ENCODE measurements at regions not wholly inside any gene's neighbourhood (a gene's known extent, or its start where the extent isn't known, plus 50 kb on each side); places are given as distances from the start of the nearest gene placed in this dataset.

DNA sequence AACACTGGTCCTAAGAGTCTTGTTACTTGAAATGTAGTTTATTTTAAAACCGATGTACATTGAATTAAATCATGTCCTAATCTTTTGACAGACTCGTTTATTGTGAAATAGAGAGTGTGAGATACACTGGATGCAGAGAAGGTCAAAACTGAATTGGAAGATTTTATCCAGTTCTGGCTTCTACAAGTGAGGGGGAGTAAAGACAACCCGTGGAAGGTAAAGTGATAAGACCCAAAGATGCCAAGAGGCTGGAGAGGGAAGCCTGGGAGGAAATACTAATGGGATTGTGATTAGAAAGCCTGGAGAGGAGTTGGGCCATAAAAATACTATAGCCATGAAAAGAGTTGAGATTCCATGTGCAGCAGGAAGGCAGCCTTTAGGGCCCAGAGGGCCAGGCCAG, 424.5 kb upstream of the NR3C2 start:
- POLR2A ChIA-PET (ENCODE audit: partially characterized antibody), result no interaction called here
- no peak overlapping the region for H3K23ac ChIP-seq (ENCODE audit: insufficient read length)
- no peaks in the 10 kb centered on the region for H3K36me3 ChIP-seq (ENCODE audit: control insufficient read depth in 2 of 4, insufficient read depth in 4 of 4, low read length in 3 of 4)
- no peak overlapping the region for H2BK5ac ChIP-seq (ENCODE audit: low read depth, low read length)
- TF ChIP-seq NRF1 (IDR thresholded peaks at IDR 0.05; ENCODE audit: low read depth, low read length), result no peak
- TF ChIP-seq GABPA (IDR thresholded peaks at IDR 0.05; ENCODE audit: borderline replicate concordance, insufficient read depth, low read length), result no peak
- no peak for TF ChIP-seq SP4 (IDR thresholded peaks at IDR 0.05; ENCODE audit: low read length)
- TF ChIP-seq, protein P1, sequence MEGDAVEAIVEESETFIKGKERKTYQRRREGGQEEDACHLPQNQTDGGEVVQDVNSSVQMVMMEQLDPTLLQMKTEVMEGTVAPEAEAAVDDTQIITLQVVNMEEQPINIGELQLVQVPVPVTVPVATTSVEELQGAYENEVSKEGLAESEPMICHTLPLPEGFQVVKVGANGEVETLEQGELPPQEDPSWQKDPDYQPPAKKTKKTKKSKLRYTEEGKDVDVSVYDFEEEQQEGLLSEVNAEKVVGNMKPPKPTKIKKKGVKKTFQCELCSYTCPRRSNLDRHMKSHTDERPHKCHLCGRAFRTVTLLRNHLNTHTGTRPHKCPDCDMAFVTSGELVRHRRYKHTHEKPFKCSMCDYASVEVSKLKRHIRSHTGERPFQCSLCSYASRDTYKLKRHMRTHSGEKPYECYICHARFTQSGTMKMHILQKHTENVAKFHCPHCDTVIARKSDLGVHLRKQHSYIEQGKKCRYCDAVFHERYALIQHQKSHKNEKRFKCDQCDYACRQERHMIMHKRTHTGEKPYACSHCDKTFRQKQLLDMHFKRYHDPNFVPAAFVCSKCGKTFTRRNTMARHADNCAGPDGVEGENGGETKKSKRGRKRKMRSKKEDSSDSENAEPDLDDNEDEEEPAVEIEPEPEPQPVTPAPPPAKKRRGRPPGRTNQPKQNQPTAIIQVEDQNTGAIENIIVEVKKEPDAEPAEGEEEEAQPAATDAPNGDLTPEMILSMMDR (IDR thresholded peaks at IDR 0.05; ENCODE audit: control extremely low read depth in 1 of 3, insufficient read depth in 1 of 3, low read depth in 1 of 3, low read length in 3 of 3), result no peak
- no peak for TF ChIP-seq EZH2 (IDR thresholded peaks at IDR 0.05; ENCODE audit: low read depth, low read length, severe bottlenecking)
- TF ChIP-seq MAFK (IDR thresholded peaks at IDR 0.05; ENCODE audit: low read depth, low read length), result no peak
- TF ChIP-seq E2F6 (IDR thresholded peaks at IDR 0.05), result no peak
- TF ChIP-seq TAF1 (IDR thresholded peaks at IDR 0.05; ENCODE audit: low read depth, low read length), result no peak
- no peak overlapping the region for H2BK20ac ChIP-seq (ENCODE audit: low read length)
- no peaks in the 10 kb centered on the region for H3K79me1 ChIP-seq (ENCODE audit: low read depth, low read length)
- H3K27ac ChIP-seq (ENCODE audit: low read depth, low read length), result no peak overlapping the region
- H3K27me3 ChIP-seq (replicated peaks in 1 of 4; ENCODE audit: control insufficient read depth in 3 of 4, extremely low read depth in 1 of 4, insufficient read depth in 3 of 4, low read length in 3 of 4), result peaks cover 0 to 2% (median 0%) of the 10 kb centered on the region in 4 experiments; a peak in 1 of 7 replicates
- no peak overlapping the region for H3K18ac ChIP-seq (ENCODE audit: extremely low read depth, low read length)
- H3K9me3 ChIP-seq (ENCODE audit: insufficient read depth in 2 of 2, low read depth in 1 of 2, low read length in 1 of 2), result no peaks in the 10 kb centered on the region
- no peaks in the 10 kb centered on the region for H3K4me1 ChIP-seq (replicated peaks in 1 of 4; ENCODE audit: control insufficient read depth in 3 of 4, insufficient read depth in 4 of 4, low read length in 3 of 4)
- no peak overlapping the region for H4K8ac ChIP-seq (ENCODE audit: extremely low read depth, insufficient read depth, low read length)
- no peak overlapping the region for H3K4me2 ChIP-seq (ENCODE audit: insufficient read depth in 1 of 2, low read depth in 2 of 2, low read length in 2 of 2)
- H2BK120ac ChIP-seq (replicated peaks; ENCODE audit: low read depth, low read length), result no peak overlapping the region
- no peak for FAIRE-seq
- H4K91ac ChIP-seq (replicated peaks; ENCODE audit: insufficient read length, low read length), result no peak overlapping the region
- no peak overlapping the region for H3K56ac ChIP-seq (replicated peaks; ENCODE audit: insufficient read length, low read depth, low read length)
- DNase-seq (ENCODE audit: low read depth in 1 of 2, low spot score in 2 of 2), result no peak
- no peak overlapping the region for H3K4me3 ChIP-seq (ENCODE audit: extremely low read depth in 1 of 4, insufficient read depth in 2 of 4, low read depth in 3 of 4, low read length in 4 of 4)
- no peak overlapping the region for H3K14ac ChIP-seq (ENCODE audit: insufficient read length)
- CTCF ChIA-PET (ENCODE audit: partially characterized antibody), result no interaction called here
- WGBS, 2 experiments (ENCODE audit: extremely low coverage in 1 of 2, insufficient coverage in 1 of 2, insufficient read length in 1 of 2, insufficient replicate concordance in 2 of 2, low coverage in 1 of 2, low lambda C conversion rate in 2 of 2, missing lambda C conversion rate in 1 of 2), result 82% methylated on average over 3 of the region's 3 CpGs; no CpG with 5 or more reads in 1 of the 2 experiments
- H4K20me1 ChIP-seq (replicated peaks in 1 of 2; ENCODE audit: control insufficient read depth in 1 of 2, insufficient read depth in 2 of 2, low read length in 2 of 2), result no peaks in the 10 kb centered on the region
- H3K9ac ChIP-seq (replicated peaks in 1 of 4; ENCODE audit: extremely low read depth in 1 of 4, low read depth in 3 of 4, low read length in 3 of 4), result no peak overlapping the region
- H3K23me2 ChIP-seq (ENCODE audit: low read depth, low read length), result no peaks in the 10 kb centered on the region
- no peak overlapping the region for H2AFZ ChIP-seq (ENCODE audit: low read length)
- H3K79me2 ChIP-seq (ENCODE audit: control insufficient read depth in 1 of 2, insufficient read depth in 2 of 2, low read length in 2 of 2), result no peaks in the 10 kb centered on the region
- no peak overlapping the region for H4K5ac ChIP-seq (ENCODE audit: insufficient read length, low read depth, low read length)
- no peak overlapping the region for H3K4ac ChIP-seq (replicated peaks; ENCODE audit: insufficient read length, low read depth, low read length)
- no peak overlapping the region for H2AK5ac ChIP-seq (ENCODE audit: low read depth, low read length)
- no peak overlapping the region for H2BK12ac ChIP-seq (ENCODE audit: low read depth, low read length)
- no peak overlapping the region for H2BK15ac ChIP-seq (ENCODE audit: low read length)

Measured in H1 (cell line).